GM19328 (cell line): ENCODE measurements at regions not wholly inside any gene's neighbourhood (a gene's known extent, or its start where the extent isn't known, plus 50 kb on each side); places are given as distances from the start of the nearest gene placed in this dataset.

Experiments
- ATAC-seq: cut with Tn5 transposase; IDR thresholded peaks from one replicate; pipeline ENCODE4 v1.9.1; 2021; ENCODE audit warnings: mild to moderate bottlenecking, moderate library complexity; ENCODE audit not compliant: unreplicated experiment

- no peak for ATAC-seq
These were observed 1857.4 kb downstream of the NCAM2 start for GRCh38 chr21:22855581-22855980.

- ATAC-seq, result no peak
These were observed 1873.5 kb downstream of the NCAM2 start for GRCh38 chr21:22871692-22872091.

- ATAC-seq, result no peak
These were observed 1882.4 kb downstream of the NCAM2 start for GRCh38 chr21:22880573-22880972.

GRCh38 chr21:22881131-22881530 is 1882.9 kb downstream of the NCAM2 start:
- ATAC-seq, result no peak

GRCh38 chr21:22885079-22885478 is 1886.9 kb downstream of the NCAM2 start:
- ATAC-seq, result no peak

GRCh38 chr21:22885614-22886013 is 1887.4 kb downstream of the NCAM2 start:
- ATAC-seq, result no peak

- no peak for ATAC-seq
These were observed 1891.2 kb downstream of the NCAM2 start for GRCh38 chr21:22889445-22889844.

GRCh38 chr21:22890656-22891055 is 1892.4 kb downstream of the NCAM2 start:
- ATAC-seq, result no peak

- ATAC-seq, result no peak
These were observed 1893.8 kb downstream of the NCAM2 start for GRCh38 chr21:22892028-22892427.

GRCh38 chr21:22892740-22893139 is 1894.5 kb downstream of the NCAM2 start:
- no peak for ATAC-seq

GRCh38 chr21:22898051-22898665 is 1899.9 kb downstream of the NCAM2 start:
- ATAC-seq, result no peak

- no peak for ATAC-seq
These were observed 1902.3 kb downstream of the NCAM2 start for GRCh38 chr21:22900490-22900889.

GRCh38 chr21:22903851-22904250 is 1905.6 kb downstream of the NCAM2 start:
- no peak for ATAC-seq

GRCh38 chr21:22904385-22904784 is 1906.2 kb downstream of the NCAM2 start:
- ATAC-seq, result no peak

- ATAC-seq, result no peak
These were observed 1926.8 kb downstream of the NCAM2 start for GRCh38 chr21:22925032-22925431.

GRCh38 chr21:22927469-22927868 is 1929.3 kb downstream of the NCAM2 start:
- no peak for ATAC-seq

GRCh38 chr21:22941779-22942490 is 1943.7 kb downstream of the NCAM2 start:
- ATAC-seq, result no peak

- no peak for ATAC-seq
These were observed 1957.3 kb downstream of the NCAM2 start for GRCh38 chr21:22955559-22955958.

- no peak for ATAC-seq
These were observed 1963.0 kb downstream of the NCAM2 start for GRCh38 chr21:22961258-22961657.

GRCh38 chr21:22965455-22966135 is 1967.4 kb downstream of the NCAM2 start:
- no peak for ATAC-seq

GRCh38 chr21:22981819-22982218 is 1983.6 kb downstream of the NCAM2 start:
- ATAC-seq, result no peak

GRCh38 chr21:22993144-22993543 is 1994.9 kb downstream of the NCAM2 start:
- no peak for ATAC-seq
